Hematopoietic multipotent progenitor cell treated with erythropoietin and hydrocortisone succinate and interleukin-3 and kit ligand, for 8 days (in vitro differentiated cells): ENCODE measurements at regions not wholly inside any gene's neighbourhood (a gene's known extent, or its start where the extent isn't known, plus 50 kb on each side); places are given as distances from the start of the nearest gene placed in this dataset.
"Not testable (repeated sequence)": the region's sequence is repeated elsewhere in the genome, so short reads cannot be mapped to it uniquely, and the experiment has no call there.

Experiments used
- DNase-seq: peaks from one replicate; pipeline ENCODE4 v3.0.0-alpha.2; 2015

DNA sequence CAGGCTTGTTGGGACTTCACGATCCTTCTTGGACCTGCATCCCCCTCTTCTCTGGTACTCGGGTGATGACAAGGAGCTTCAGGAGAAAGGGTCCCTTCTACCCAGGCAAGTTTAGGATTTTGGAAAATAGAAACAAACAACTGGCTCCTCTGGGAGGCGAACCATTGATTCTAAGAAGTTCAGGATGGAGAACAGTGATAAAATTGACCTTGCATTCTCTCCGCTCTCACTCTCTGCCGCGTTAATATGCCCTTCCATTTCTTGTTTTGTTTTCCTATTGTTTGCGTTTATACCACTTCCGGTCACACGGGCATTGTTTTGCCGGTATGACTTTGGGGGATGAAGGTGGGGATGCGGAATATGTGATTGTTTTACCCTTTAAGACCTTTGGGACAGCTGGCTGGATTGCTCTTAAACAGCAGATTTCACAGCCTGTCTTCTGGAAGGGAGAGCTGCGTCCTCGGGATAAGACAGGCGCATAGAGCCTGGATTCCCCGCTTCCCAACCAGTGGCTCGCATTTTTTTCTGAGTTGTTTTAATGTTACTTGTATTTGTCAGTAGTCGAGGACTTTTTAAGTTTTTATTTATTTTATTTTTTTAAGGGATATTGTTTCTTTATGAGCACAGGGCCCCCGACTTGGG lies 144.3 kb upstream of the ZNF184 start:
- DNase-seq, result no peak

DNA sequence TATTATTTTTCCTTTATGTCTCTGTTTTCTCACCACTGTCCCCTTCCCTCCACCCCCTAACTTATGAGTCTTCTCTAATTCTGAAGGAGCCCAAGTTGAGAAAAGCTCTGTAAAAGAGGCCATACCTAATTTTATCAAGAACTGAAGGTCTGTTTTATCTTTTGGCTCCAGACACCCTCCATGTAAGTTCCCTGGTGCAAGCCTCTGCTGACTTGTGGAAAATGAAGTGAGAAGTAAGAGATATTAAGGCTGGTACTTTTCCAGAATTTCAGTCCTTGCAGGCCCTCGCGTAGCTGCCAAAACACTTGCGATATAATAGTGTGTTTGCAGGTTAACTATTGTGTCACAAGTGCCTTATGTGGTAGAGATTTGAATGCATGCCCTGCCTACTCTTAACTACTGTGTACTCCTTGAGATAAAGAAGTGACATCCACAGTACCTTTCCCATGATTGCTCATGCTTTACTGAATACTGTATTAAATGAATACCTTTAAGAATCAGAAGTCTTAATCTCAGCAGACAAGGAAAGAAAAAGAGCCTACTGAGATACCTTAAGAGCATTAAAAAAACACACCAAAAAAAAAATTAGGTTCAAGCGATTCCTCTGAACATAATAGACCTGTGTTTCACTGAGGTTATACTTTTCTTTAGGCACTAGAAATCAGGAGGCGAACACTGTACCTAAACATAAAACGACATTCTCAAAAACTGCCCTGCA lies 143.6 kb upstream of the ZNF184 start:
- peak; percentile 82 for DNase-seq

DNA sequence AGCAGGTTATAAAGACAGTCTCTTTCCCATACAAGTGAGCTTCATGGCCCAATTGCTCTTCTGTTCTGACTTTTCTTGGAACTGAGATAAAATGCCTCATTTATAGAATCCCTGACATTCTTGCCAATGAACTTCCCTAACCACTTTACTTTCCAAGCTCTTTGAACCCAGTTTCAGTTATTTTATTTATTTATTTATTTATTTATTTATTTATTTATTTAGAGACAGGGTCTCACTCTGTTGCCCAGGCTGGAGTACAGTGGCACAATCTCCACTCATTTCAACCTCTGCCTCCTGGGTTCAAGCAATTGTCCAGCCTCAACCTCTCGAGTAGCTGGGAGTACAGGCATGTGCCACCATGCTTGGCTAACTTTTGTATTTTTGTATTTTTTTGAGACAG lies 138.5 kb upstream of the ZNF184 start:
- DNase-seq, result no peak

DNA sequence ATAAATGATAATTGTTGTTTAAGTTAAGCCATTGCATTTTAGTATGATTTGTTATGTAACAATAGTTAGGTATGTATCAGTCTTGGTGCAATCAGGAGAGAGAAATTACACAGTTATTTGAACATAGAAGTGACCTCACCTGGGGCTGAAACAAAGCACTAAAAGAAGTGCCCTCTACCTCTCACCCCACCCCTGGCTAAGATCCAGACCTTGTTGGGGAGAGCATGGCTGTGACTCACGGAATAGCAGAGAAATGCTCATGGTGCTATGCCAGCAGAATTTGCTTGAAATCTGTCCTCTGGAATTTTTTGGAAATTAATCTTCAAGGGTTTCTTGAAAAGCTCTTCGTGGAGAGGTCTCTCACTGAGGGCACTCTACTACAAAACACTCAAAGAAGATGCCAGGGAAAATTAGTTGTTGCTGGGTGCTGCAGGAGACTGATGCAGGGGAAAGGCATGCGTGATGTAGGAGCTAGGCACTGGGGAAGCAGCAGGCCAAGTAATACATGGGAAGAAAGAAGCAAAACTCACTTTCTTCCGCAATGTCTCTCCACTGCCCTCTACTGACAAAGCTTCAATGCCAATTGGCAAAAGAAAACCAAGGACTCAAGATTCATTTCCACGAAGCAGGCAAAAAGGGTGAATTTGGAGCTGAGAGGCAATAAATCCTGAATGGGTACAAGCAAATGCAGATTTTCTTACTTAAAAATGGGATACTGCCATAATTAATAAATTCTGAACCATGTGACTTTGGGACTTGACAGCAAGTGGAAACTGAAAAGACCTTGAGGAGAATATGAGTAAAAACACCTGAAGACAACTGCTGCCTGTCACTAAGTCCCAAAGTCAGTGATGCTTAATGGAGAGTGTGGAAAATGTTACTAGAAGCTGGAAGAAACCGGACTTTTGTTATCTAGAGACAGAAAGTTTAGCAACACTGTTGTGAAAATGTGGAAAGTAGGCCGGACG lies 136.3 kb upstream of the ZNF184 start:
- peak; percentile 70 for DNase-seq

DNA sequence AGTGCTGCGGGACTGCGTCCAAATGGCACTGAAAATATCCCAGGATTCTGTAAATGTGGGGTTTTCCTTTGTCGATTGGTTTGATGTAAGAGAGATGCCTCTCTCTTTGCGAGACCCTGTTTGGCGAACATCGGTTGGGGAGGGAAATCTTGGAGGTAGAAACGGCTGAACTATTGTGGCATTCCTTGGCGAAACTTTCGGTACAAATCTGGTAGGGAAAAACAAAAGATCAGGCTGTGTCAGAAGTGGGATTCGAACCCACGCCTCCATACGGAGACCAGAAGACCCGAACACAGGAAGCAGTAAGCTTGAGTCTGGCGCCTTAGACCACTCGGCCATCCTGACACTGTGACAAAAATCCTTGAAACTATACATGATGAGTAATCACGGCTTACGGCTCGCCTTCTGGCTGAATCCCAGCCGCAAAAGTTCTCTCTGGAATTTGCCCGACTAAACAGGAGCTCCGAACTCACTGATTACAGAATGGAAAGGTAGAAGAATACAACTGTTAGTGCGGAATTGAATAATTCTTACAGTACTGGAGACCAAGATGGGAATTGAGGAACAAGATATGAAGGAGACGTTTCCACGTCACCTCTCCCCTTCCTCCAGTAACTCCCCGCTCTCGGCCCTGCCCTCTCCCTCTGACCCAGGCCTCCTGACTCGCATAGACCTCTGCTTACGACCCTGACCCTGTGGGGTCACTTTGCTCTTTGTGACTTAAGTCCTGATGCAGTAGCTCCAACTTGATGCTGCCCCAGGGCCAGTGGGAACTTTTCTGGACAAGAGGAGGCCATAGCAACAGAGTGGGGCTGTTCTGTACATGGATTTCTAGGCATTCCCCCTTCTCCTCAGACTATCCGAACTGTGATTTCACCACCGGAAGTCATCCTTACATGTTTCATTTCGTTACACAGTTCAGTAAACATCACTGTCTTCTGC lies 132.8 kb upstream of the ZNF184 start:
- DNase-seq, result peak; percentile 41

DNA sequence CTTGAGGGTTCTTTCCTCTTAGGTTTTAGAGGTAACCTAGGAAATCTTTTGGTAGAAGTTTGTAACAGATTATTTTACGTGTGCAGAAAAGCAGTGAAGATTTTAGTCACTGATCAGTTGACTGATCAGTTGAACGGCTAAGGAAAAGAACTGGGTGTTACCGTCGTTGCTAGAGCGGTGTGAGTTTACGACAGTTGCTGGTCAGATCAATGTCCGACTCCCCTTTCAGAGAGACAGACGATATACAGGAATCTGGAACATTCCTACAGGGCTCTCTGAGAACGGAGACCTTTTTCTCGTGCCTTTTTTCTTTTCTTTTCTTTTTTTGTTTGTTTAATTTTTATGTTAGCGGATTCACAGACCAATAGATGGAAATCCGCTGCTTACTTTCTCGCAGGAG lies 132.1 kb upstream of the ZNF184 start:
- DNase-seq, result no peak

DNA sequence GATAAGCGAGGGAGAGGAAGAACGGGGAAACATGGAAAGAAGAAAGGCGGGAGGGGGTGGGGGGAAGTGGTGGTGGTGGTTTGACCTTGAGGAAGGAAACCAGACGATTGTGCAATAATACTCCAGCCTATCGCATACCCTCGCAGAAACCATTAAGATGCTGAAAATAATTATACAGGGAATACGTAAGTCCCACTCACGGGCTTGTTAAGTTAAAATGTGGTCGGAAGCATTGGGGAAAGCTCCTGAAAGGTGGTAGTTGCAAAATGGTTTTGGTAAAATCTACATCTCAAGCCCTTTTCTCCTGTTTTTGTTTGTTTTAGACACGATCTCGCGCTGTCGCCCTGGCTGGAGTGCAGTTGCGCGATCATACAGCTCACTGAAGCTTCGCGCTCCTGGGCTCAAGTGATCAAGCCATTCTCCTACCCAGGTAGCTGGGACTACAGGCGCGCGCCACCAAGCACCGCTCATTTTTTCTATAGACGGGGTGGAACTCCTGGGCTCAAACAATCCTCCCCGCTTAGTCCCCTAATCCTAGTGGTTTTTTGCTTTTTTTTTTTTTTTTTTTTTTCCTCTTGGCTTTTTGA lies 128.9 kb upstream of the ZNF184 start:
- DNase-seq, result no peak

DNA sequence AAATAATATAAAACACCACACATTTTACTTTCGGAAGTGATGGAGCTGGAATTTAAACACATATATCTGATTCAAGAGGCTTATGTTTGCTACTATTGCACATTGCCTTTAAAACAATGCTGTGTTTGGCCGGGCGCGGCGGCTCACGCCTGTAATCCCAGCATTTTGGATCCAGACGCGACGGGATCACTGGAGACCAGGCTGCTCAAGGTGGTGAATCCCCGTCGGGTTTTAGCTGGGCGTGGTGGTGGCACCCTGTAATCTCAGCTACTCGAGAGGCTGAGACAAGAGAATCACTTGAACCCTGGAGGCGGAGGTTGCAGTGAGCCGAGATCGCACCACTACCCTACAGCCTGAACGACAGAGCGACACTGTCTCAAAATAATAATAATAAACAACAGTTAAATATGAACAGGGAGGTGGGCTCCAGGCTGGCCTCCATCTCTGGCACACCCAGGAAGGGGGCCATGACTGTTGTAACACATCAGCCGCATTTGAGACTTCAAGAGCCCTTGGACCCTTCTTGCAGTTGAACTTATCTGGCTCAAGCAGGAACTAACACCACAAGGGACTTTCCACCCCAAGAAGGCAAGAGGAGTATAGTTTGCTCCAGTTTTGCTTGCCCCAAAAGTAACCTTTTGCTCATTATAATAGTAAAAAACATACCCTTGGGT lies 127.1 kb upstream of the ZNF184 start:
- no peak for DNase-seq

DNA sequence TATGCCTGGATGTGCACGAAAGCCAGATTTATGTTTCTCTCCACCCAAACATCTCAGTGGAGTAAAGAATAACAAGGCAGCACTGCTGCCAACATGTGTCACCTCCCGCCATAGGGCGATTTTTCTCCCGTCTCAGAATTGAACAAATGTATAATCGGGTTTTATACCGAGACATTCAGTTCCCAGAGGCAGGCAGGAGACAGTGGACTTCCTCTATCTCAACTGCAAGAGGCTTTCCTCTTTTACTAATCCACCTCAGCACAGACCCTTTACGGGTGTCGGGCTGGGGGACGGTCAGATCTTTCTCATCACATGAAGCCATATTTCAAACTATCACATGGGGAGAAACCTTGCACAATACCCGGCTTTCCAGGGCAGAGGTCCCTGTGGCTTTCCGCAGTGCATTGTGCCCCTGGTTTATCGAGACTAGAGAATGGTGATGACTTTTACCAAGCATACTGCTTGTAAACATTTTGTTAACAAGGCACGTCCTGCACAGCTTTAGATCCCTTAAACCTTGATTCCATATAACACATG lies 124.2 kb upstream of the ZNF184 start:
- DNase-seq, result not testable (repeated sequence)

DNA sequence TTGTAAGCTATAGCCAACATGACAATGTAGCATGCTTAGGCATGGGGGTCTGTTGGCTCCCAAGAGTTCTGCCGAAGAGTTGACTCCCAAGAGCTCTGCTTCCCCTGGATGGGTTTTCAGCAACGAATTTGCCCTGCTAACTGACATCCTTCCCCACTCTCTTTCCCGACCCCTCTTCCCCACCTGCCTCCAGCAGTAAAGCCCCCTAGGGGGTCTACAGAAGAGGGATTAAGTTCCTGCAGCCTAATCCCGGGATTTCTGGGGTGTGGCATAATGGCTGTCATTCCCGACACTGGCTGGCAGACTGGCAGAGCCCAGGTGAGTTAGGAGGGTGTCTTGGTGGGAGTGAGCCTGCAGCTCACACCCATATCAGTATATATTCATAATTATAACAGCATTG lies 121.0 kb upstream of the ZNF184 start:
- no peak for DNase-seq

DNA sequence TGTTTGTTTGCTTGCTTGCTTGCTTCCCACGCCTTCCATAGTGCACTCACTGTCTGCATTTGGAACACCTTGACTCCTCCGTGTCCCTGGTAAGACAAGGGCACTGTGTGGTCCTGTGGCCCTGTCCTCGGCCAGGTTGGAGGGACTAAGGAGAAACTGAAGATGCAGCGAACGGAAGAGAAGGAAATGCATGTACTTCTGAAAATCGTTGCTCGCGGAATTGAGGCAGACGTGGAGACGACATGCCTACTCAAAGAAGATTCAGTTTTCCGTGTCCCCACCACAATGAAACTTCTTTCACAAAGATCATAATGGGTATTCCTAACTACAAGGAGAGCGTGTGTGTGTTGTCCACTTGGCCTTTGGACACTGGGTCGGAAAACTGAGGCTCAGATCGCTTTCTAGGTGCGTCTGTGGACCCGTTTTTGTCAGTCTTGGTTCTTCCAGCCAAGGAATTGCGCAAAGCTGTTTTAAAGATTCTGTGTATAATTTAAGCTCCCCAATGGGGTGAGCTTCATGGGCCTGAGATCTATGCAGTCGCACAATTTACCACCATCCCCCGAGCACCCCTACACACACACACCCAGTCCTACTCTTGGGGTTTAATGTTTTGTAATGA lies 120.4 kb upstream of the ZNF184 start:
- no peak for DNase-seq

DNA sequence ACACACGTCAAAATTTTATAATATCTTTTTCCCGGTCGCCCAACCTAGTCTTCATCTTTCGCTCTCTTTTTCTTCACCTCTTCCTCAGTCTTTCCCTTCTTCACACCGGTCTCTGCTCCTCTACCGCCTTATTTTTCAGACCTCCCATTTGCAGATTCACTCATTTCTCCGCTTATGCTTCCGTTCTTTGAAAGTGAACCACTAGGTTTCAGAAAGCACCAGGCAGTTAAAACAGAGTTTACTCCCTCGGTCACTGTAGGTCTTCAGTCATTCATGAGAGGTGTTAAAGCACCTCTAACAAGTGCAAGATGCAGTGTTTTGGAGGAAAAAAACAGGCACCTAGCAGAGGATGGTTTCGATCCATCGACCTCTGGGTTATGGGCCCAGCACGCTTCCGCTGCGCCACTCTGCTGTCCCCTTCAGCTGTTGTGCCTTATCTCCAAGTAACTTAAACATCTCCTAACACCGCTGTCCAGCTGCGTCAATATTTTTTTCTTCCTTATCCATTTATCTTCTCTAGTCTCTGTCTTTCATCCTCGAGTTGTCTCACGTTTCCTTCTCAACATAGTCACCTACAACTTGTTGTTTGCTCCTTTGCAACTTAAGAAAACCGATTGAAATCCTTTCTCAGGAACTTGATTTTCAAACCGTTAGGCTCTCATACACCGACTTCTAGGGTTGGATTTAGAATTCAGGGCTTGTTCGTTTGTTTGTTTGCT lies 119.7 kb upstream of the ZNF184 start:
- DNase-seq, result peak; percentile 90

DNA sequence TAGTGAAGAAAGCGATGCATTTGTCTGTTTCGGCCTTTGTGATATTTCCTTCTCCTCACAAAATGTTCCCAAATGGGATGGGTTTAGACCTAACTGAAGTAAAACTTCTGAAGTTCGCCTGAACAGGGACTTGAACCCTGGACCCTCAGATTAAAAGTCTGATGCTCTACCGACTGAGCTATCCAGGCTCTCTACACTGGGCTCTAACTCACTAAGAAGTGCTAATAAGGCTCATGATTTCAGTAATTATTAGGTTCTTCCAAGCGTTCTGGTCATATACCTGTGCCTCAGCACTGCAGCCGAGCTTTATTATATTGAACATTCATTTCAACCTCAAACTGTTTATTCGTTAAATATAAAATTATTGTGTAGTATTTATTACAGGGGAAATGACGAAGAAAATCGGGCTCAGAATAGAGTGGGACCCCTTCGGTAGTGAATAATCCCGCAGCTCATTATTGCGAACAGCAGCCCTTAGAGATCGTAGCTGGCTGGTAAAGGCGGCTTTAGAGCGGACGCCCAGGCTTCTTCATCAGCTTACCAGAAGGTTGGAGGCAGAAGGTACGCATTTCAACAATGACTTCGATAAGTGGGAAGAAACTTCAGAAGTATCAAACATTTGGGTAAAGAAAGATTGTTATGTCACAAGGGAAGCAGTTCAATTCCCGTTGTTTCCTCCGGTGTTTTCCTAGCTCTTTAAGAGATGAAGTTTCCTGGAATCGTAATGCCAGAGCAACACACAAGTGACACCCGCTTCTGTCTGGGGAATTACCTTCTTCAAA lies 119.0 kb upstream of the ZNF184 start:
- peak; percentile 73 for DNase-seq

DNA sequence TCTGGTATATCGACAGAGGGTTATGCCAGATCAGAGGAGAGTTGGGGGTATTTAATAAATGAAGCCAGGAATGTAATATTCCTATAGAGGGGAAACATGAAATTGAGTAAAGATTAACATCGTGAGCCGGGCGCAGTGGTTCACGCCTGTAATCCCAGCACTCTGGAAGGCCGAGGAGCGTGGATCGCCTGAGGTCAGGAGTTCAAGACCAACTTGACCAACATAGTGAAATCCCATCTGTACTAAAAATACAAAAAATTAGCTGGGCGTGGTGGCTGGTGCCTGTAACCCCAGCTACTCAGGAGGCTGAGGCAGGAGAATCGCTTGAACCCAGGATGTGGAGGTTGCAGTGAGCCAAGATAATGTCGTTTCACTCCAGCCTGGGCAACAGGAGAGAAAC lies 112.4 kb upstream of the ZNF184 start:
- not testable (repeated sequence) for DNase-seq

DNA sequence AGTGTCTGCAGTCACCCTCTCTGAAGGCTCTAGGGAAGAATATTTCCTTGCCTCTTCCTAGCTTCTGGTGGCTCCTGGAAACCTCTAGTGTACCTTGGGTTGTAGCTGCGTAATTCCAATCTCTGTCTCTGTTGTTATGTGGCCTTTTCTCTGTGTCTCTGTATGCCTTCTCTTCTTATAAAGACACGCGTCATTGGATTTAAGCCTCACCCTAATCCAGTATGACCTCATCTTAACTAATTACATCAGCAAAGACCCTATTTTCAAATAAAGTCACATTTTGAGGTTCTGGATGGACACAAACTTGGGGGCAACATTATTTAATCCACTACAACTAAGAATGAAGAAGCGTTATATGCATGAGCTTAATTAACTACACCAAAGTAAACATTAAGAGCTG lies 111.4 kb upstream of the ZNF184 start:
- no peak for DNase-seq

DNA sequence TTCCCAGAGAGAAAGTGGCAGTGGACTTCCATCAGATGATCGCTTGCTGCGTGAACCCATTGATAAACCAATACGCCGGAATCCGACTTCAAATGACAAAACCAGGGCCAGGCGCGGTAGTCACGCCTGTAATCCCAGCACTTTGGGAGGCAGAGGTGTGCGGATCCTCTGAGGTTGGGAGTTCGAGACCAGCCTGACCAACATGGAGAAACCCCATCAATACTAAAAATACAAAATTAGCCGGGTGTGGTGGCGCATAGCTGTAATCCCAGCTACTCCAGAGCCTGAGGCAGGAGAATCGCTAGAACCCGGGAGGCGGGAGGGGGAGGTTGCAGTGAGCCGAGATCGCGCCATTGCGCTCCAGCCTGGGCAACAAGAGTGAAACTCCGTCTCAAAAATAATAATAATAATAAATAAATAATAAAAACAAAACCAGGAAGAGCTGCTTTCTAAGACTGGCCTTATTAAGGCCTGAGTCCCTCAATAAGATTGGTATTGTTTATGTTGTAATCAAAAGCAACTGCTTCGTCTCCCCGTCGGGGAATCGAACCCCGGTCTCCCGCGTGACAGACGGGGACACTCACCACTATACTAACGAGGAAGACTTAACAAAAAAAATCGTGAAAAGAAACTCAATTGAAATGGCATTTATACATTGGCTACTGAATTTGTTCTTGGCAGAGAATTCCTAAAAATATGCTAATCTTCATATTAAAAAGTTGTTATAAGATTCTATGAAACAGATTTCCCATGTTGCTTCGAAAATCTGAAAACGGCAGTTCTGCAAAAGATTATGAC lies 110.2 kb upstream of the ZNF184 start:
- DNase-seq, result peak; percentile 81

DNA sequence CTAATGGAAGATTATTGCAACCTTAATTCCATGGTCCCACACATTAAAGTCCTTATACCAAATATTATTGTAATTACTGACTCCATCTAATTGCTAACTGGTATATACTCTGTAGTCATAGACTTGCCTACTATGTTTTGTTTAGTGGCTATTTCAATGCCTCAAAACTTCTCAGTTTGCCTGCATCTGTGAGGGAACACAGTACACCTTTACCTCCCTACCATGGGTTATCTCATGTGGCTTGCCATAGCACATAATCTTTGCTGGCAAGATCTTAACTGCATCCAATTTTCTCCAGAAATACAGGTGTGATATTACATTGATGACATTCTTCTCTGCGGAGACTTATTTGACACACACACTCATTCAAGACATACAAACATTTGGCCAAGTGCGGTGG lies 107.1 kb upstream of the ZNF184 start:
- DNase-seq, result no peak

DNA sequence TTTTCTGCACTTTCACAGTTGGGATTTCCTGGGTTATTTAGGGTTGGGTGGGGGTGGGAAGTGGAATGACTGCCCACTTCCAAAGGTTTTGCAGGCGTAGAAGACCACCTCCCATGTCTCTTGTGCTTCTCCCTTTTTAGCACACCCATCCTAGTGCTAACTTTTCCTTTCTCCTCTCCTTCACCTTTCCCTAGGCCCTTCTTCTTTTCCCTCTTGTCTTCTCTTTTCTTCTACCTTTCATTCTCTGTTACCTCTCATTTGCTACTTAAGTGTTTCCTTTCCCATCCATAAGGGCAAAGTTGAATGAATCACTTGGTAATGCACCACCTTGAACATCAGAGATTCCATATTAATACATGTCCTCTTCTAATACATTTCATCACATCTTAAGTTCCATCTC lies 105.0 kb upstream of the ZNF184 start:
- DNase-seq, result no peak
